ENCODE measurements at regions not wholly inside any gene's neighbourhood (a gene's known extent, or its start where the extent isn't known, plus 50 kb on each side); places are given as distances from the start of the nearest gene placed in this dataset.

DNA sequence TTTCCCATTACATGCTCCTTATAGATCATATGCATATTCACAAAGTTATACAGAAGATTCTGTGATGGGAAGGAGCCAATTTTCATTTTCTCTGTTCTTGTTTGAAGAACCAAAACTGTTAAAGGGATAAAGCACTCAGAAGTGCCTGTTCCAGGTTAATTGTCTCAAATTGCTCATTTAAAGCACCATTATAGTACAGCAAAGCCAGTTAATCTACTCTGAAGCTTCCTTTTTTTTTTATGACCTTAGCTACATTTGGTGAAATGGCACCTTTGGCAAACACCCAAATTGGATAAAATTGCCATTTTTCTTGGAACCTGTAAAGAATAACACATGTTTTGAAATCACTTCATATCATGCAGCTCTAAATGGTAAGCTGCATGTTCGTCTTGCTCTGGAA lies 1092.3 kb downstream of the BCL11A start:
- no peak overlapping the region for H3K9ac ChIP-seq (ENCODE audit: low read length)
- H2AFZ ChIP-seq (ENCODE audit: low read length): no peak overlapping the region
- no peak overlapping the region for H3K4me3 ChIP-seq (ENCODE audit: low read depth, low read length, poor library complexity, severe bottlenecking)
- H3K4me2 ChIP-seq (ENCODE audit: low read length): no peak overlapping the region
- H3K4me1 ChIP-seq (ENCODE audit: insufficient read depth, low read length, severe bottlenecking): no peaks in the 10 kb centered on the region
- TF ChIP-seq CTCF (IDR thresholded peaks at IDR 0.05; ENCODE audit: low read length): no peak
- no peak for TF ChIP-seq EZH2 (IDR thresholded peaks at IDR 0.05; ENCODE audit: borderline replicate concordance, low read length)
- no peaks in the 10 kb centered on the region for H3K79me2 ChIP-seq (ENCODE audit: insufficient read depth, low read length)
- H4K20me1 ChIP-seq (ENCODE audit: insufficient read depth, low read length): no peaks in the 10 kb centered on the region
- H3K27ac ChIP-seq (ENCODE audit: low read depth, low read length, poor library complexity, severe bottlenecking): no peak overlapping the region
- H3K9me3 ChIP-seq (ENCODE audit: low read length): no peaks in the 10 kb centered on the region
- H3K36me3 ChIP-seq (ENCODE audit: insufficient read depth, low read length): no peaks in the 10 kb centered on the region
- no peaks in the 10 kb centered on the region for H3F3A ChIP-seq (ENCODE audit: insufficient read depth, low read length)
- no peaks in the 10 kb centered on the region for H3K27me3 ChIP-seq (ENCODE audit: insufficient read depth, low read length)
- no peaks in the 10 kb centered on the region for H3K9me2 ChIP-seq (ENCODE audit: low read depth, low read length)

DNA sequence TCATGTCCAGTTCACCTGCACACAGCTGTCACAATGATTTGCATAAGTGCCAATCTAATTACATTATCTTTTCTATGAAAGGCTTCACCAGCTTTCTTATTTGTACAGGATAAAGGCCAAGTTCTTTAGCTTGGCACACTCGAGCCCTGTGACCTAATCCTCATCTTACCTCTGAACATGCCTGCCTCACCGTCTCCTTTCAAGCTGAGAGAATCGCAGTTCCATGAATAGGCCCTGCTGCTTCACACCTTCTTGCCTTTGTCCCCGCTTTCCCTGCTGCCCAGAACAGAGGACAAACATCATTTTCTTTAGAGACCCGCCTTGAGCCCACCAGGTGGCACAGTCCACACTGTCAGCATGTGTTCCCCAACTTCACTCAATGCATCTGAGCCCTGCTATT lies 1094.7 kb downstream of the BCL11A start:
- H3K9me2 ChIP-seq (ENCODE audit: low read depth, low read length): no peaks in the 10 kb centered on the region
- H3K36me3 ChIP-seq (ENCODE audit: insufficient read depth, low read length): no peaks in the 10 kb centered on the region
- H3K79me2 ChIP-seq (ENCODE audit: insufficient read depth, low read length): no peaks in the 10 kb centered on the region
- H3F3A ChIP-seq (ENCODE audit: insufficient read depth, low read length): no peaks in the 10 kb centered on the region
- no peaks in the 10 kb centered on the region for H3K27me3 ChIP-seq (ENCODE audit: insufficient read depth, low read length)
- no peaks in the 10 kb centered on the region for H4K20me1 ChIP-seq (ENCODE audit: insufficient read depth, low read length)
- H3K4me1 ChIP-seq (ENCODE audit: insufficient read depth, low read length, severe bottlenecking): no peaks in the 10 kb centered on the region
- no peak overlapping the region for H3K4me3 ChIP-seq (ENCODE audit: low read depth, low read length, poor library complexity, severe bottlenecking)
- H2AFZ ChIP-seq (ENCODE audit: low read length): no peak overlapping the region
- TF ChIP-seq CTCF (IDR thresholded peaks at IDR 0.05; ENCODE audit: low read length): no peak
- TF ChIP-seq EZH2 (IDR thresholded peaks at IDR 0.05; ENCODE audit: borderline replicate concordance, low read length): no peak
- no peak overlapping the region for H3K9ac ChIP-seq (ENCODE audit: low read length)
- H3K27ac ChIP-seq (ENCODE audit: low read depth, low read length, poor library complexity, severe bottlenecking): no peak overlapping the region
- no peaks in the 10 kb centered on the region for H3K9me3 ChIP-seq (ENCODE audit: low read length)
- H3K4me2 ChIP-seq (ENCODE audit: low read length): no peak overlapping the region

- Histone ChIP-seq H3K4me2 (ENCODE audit: low read length) (no peak overlapping the region), H3K9me2 (ENCODE audit: low read depth, low read length) (no peaks in the 10 kb centered on the region), H3K9ac (ENCODE audit: low read length) (no peak overlapping the region), H3K36me3 (ENCODE audit: insufficient read depth, low read length) (no peaks in the 10 kb centered on the region), H3K79me2 (ENCODE audit: insufficient read depth, low read length) (no peaks in the 10 kb centered on the region), H3K27me3 (ENCODE audit: insufficient read depth, low read length) (no peaks in the 10 kb centered on the region), H3K4me1 (ENCODE audit: insufficient read depth, low read length, severe bottlenecking) (no peaks in the 10 kb centered on the region), H3F3A (ENCODE audit: insufficient read depth, low read length) (no peaks in the 10 kb centered on the region), H3K27ac (ENCODE audit: low read depth, low read length, poor library complexity, severe bottlenecking) (no peak overlapping the region), H4K20me1 (ENCODE audit: insufficient read depth, low read length) (no peaks in the 10 kb centered on the region), H2AFZ (ENCODE audit: low read length) (no peak overlapping the region), H3K4me3 (ENCODE audit: low read depth, low read length, poor library complexity, severe bottlenecking) (no peak overlapping the region), H3K9me3 (ENCODE audit: low read length) (no peaks in the 10 kb centered on the region)
- TF ChIP-seq CTCF (IDR thresholded peaks at IDR 0.05; ENCODE audit: low read length) (no peak), EZH2 (IDR thresholded peaks at IDR 0.05; ENCODE audit: borderline replicate concordance, low read length) (no peak)
Observed at GRCh38 chr2:59456285-59456684, 1097.2 kb downstream of the BCL11A start.

Data from OCI-LY1 (cell line).